Right lung (tissue), 2 donors: ENCODE measurements at regions not wholly inside any gene's neighbourhood (a gene's known extent, or its start where the extent isn't known, plus 50 kb on each side); places are given as distances from the start of the nearest gene placed in this dataset.
"Not testable (repeated sequence)": the region's sequence is repeated elsewhere in the genome, so short reads cannot be mapped to it uniquely, and the experiment has no call there.

ENCODE experiments used
- DNase-seq, 2 donors: peaks; one replicate each; pipeline ENCODE4 v3.0.0-alpha.2; 2013

DNA sequence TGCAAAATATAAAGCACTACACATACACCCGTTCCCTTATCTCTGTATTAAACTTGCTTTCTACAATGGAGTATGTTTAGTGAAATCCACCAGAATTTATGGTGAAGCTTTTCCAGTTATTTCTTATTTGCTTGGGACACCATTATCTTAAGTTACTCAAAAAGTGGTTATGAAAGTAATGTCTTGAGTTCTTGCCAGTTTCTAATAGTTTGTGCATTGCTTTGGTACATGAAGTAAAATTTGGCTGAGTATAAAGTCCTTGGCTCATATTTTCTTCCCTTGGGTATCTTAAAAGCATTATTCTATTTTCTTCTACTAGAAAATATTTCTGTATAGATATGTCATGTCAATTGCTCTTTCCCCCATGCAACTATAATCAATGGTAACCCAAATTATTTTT is 85.2 kb downstream of the POLR1F start:
- DNase-seq = no peak

DNA sequence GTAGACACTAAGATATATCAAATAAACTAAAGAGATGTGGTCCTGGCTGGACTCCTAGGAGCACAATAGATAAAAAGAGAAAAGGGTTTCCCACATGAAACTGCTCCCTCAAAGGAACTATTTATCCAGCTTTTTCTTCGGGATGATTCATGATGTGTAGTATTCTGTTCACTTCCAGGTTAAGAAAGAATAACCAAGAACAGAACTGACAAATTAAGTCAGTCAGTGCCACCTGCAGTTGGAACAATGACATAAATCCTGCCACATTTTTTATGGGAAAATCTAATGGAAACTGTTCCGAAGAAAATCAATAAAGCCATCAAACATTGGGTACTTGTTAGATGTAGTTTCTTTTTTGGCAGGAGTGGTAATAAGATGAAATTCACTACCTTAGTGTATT is 87.1 kb downstream of the POLR1F start:
- no peak for DNase-seq

DNA sequence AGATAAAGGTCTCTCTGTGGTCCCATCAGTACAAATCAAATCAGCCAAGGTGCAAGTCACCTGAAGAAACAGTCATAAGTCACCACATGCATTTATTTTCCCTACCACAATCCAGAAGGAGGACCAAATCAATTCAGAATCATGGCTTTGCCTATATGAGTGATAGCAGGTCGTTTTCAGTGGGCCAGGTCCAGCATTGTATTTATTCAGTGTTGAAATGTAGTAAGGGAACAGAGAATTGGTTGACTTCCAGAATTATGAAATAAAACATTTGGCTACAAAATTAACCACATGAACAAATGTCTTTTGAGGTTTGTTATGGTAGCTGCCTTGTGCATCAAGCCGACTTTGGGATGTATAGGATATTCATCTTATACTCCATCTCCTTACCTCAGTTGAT is 88.4 kb downstream of the POLR1F start:
- DNase-seq = no peak

DNA sequence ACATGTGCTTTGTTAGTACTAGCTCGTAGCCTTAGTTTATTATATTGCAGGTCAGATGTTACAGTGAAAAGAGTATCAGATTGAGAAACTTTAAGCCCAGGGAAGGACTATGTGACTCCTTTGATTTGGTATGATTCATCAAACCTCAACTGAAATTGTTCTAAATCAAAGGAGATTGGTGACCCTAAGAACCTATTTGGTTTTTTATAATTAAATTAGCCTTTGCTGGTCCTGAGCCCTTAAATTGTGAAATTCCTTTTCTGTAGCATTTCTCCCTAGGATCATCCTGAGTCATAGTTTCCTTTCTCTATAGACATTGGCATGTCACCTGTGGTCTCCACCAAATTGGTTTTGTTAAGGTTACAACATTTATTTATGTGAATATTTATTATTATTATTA is 89.7 kb downstream of the POLR1F start:
- no peak for DNase-seq

DNA sequence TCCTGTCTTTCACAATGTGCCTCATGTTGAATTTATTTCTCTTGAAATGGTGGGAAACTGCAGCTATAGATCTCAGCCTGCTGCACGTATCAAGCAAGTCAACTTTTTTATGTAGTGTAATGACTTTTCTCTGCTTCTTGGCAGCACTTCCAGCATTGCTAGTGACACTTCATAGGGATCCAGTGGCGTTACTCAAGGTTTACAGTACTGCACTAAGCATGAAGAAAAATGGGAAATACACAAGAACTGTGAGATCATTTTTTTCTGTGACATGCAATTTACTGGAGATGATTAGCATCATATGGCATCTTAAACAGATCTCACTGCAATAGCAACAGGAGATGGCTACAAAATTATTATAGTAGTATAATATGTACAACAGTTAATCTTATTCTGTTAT is 90.9 kb downstream of the POLR1F start:
- peak; percentile 10 to 12 for DNase-seq

DNA sequence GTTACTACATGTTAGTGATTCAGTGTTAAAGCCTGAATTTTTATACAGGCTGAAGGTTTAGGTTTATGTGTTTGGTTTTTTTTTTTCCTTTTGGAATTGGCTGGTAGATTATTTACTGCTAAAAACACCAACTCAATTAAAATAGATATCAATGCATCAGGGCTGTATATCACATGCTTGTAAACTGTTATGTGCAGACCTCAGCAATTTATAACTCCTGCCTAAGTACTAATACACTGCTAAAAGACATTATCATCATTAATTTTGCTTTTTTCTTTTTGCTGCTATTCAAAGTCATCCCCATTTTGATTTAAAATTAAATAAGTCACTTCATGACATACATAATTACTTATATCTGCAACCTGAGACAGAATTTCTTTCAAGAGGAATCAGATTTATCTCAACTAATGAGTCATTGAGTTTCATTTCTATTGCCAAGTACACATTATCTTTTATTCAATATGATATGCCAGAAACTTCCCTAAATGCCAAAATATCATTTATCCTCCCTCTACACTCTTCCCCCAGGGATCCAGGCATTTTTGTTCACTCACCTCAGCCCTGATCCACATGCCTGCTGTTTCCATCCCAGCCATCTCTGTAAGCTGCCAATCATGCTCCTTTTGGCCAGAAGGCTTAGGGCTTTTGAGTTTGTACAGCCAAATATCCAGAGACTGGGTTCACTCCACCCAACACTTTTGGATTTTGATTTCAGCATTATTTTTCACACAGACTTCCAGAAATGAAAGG is 98.5 kb downstream of the POLR1F start:
- no peak for DNase-seq

DNA sequence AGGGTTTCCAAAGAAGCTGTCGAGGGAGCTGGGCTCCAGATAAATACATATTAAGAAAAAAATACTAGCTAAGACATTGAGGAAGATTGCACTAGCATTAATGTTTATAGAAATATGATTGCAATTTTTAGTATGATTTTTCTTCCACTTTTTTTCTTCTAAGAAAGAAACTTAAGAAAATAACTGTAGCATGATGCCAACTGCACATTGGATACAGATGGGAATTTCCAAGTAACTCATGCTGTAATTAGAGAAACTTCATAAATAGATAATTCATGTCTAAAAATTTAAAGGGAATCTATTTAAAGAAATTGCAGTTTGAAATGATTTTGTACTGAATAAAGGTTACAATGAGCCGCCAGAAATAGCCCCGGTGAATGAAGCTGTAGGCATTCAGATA is 119.4 kb downstream of the POLR1F start:
- DNase-seq = no peak

DNA sequence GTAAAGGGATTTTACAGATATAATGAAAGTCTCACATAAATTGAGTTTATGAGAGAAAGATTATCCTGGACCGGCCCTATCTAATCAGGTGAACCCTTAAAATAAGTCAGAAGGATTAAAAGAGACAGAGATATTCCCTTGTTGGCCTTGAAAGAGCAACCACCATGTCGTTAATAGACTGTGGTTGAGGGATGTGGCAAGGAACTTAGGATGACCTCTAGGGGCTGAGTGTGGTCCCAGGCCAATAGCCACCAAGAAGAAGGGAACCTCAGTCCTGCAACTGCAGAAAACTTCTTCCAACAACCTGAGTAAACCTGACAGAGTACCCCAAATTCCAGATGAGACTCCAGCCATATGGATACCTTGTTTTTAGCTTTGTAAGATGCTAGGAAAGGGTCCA is 121.5 kb downstream of the POLR1F start:
- DNase-seq = no peak

DNA sequence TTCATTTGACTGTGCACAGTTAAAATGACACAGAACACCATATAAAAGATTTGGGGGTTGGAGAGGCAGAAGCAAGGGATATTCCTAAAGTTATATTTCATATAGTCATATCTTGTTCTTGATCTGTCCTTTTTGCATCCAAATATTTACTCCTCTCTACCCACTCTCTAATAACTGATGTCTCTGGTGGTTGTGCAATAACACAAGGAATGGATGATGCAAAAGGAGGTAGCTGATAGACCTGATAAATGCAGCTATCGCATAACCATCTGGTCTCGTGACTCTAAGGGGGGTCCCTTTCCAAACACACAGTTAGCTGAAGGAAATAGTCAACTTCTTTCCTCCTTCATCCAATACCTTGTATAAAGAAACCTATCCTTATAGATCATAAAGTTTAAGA is 123.1 kb downstream of the POLR1F start:
- no peak for DNase-seq

DNA sequence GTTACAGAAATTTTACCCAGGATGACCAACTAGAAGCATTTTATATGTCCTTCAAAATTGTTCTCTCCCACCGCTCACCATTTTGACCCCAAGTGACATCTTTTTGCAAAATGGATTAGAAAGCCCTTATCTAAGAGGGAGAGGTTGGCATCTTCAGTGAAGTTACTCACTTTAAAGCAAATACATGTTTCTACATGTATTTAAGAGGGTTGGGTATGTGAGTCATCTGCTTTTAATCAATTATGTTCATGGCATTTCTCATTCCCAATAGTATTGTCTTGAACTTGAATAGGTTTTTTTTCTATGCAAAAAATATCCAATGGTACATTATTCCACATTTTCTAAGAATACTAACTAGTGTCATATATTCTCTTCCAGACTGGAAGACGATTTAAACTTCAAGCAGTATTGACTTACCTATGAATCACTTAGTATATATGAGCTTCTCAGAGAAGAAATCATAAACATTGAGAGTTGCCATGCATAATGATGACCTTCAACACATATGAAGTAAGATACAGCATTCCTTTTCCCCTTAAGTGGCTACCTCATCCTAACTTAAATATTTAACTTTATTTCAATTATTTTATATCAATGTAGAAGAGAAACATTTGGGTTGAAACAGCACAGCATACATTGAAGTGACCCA is 132.8 kb downstream of the POLR1F start:
- no peak for DNase-seq

DNA sequence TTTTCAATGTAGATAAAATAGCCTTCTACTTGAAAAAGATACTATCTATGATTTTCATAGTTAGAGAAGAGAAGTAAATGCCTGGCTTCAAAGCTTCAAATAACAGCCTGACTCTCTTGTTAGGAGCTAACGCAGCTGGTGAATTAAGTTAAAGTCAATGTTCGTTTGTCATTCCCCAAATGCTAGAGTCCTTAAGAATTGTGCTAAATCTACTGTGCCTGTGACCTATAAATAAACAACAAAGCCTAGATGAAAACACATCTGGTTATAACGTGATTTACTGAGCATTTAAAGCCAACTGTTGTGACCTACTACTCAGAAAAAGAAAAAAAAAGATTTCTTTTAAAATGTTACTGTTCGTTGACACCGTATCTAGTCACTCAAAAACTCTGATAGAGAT is 134.7 kb downstream of the POLR1F start:
- no peak for DNase-seq

DNA sequence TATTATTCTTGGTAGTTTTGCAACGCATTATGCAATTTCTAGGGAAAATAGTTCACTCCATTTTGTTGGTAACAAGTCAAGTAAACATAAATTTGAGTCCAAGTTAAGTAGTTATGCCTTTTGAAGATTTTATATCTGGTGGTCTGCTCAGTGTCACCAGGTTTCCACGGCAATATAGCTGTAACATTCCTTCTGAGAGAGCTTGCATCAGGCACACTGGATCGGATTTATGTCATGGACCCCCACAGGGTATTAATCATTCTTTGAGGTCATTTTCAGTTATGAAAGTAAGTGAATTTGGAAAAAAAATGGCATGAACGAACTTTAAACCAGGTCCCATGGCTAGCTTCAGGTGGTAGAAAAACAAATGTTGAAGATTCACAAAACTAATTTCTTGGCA is 136.3 kb downstream of the POLR1F start:
- no peak for DNase-seq

DNA sequence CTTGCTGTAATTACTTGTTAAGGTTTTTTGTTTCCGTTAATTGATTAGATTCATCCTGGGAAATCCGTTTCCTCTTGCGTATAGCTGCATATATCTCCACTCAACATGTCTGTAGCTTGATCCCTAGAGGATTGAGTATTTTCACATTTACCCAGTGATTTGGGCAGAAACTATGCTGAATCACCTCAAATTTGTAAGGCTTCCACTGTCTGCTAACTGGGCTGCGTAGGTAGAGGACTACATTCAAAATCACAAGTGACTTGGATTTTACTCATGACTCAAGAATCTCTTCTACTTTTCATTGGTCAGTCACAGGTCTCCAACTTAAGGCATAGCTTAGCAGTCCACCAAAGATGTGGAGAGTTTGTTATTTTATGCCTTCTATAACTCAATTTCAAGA is 141.8 kb downstream of the POLR1F start:
- no peak for DNase-seq

DNA sequence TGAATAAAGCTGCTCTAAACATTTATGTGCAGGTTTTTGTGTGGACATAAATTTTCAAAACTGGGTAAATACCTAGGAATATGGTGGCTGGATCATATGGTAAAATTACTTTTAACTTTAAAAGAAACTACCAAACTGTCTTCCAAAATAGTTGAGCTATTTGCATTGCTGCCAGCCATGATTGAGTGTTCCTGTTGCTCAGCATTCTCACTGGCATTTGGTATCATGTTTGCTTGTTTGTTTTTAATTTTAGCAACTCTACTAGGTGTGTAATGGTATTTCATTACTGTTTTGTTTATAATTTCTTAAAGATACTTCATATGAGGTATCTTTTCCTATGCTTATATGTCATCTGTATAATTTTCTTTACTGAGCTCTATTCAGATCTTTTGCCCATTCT is 143.2 kb downstream of the POLR1F start:
- DNase-seq = no peak

DNA sequence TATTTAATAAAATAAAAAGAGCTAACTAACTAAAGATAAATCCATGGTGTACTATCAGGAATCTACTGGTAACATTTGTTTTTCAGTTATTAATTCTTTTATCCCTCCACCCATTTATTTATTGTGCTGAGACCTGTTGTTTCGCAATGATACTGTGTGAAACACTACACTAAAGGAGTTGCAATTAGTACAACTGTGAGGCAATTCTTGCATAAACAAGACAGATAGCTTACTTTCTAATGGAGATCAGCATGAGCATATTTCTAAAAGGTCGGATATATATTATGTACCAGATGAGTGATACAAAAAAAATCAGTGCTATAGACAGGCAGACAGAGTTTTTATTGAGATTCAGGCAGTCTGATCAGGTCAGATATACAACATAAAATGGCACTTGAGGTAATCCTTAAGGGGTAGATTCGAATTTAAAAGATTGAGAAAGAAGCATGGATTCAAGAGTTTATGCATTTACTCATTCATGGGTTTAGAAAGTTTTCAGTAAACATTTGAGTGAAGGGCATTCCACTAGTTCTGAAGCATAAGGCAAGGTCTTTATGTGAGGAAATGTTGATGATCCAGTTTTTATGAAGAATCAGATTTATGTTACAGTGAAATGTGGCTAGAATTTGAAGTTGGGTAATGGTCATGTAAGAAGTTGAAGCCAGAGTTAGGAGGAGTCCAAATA is 147.6 kb downstream of the POLR1F start:
- no peak for DNase-seq

DNA sequence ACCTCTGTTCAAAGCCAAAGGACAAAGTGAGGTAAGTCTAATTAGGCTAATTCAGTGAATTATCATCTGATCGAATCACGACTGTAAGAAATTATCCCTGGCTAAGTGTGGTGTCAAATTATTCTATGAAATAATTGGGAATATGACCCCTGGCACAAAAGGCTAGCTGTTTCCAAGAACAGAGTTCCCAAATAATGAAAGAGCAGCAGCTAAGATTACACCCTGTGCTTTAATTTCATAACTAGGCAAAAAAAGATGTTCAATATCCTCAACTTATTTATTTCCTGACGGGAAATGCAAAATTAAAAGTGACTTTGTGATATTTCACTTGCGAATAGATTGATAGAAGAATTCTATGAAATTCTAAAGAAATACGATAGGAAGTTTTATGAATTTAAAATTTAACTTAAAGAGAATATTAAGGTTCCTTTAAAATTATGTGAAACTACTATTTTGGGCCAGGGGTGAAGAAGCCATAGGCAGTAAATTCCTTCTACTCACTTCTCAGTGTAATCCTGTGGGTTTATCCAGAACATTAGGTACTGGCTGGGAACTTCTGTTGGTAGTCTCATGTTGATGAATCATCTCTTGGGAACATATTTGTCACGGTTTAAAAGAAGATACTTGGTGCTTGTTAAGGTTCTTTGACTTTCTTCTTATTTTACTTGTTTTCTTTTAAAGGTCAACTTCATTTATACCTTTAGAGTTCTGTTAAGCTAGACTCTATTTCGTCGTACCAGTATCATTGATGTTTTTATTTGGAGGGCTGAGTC is 148.5 kb downstream of the POLR1F start:
- no peak for DNase-seq

DNA sequence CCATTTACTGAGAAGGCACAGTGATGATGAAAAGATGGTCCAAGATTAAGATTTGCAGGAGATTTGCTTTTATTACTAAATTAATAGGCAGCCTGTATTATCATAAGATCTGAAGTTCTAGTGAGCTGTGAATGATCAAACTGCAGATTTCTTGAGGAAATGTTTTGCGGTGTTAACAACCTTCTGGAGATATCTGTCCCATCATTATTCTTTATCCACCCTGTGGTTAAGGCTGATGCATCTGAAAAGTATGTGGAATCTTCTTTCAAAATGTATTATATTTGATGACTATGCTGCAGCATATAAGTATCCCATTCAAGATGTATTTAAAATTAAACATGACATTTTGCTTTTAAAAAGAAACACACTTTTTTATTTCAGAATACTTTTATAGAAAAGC is 150.3 kb downstream of the POLR1F start:
- DNase-seq = no peak

DNA sequence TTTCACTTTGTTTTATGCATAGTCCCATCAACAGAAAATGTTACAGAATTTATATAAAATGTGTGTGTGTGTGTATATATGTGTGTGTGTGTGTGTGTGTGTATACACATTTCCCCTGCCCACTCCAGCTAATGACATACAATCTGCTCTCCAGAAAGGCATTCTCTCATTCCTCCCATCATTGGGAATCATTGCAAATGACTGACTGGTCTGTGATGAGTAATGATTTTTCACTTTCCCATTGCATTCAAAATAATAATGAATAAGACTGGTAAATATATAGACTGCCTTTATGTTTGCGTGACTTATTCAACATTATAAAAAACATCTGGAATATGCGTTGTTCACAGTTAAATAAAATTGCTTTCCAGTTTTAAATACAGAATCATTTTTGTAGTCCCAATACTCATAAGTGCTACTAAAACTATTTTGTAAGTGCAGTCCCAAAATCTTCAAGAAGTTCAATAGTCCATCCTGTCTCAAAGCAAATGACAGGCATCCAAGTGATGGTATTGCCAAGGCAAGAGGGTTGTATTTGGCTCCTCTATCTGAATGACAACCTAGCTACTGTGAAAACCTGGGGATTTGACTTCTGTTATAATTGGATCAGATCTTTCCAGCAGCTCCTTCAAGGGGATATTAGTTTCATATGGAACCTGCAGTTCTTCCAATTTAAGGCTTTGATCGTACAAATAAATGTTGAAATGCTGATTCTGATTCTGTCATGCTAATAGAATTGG is 150.9 kb downstream of the POLR1F start:
- no peak for DNase-seq

DNA sequence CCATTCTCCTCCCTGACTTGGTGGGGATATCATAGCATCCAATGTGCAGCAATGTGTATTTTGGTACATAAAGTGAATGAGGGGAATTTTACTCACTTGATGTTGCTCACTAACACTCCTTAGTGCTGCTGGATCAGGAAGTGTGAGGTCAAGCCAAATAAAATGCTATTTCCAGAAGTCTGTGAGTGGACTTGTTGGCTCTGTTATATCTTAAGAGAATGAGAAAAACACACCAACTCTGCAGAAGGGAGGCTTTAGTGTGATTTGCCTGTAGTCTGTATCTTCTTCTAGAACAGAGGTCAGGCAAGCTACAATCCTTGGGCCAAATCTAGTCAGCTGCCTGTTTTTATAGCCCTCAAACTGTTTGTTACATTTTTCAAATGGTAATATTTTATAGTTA is 154.3 kb downstream of the POLR1F start:
- no peak for DNase-seq

DNA sequence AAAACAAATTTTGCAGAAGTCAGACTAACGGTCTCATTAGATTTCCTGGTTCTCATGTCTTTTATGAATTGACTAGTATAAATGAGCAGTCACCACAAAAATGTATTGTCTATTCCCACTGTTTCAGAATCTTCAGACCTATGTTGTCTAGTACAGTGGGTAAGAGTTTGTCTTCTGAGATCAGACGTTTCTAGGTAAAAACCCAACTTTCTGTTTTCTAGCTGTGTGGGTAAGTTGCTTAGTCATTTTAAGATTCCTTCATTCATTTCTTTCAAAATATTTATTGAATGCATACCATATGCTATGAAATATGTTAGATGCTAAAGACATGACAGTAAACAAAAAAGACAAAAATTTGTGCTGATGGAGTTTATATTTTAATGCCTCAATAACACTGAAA is 156.3 kb downstream of the POLR1F start:
- no peak for DNase-seq

DNA sequence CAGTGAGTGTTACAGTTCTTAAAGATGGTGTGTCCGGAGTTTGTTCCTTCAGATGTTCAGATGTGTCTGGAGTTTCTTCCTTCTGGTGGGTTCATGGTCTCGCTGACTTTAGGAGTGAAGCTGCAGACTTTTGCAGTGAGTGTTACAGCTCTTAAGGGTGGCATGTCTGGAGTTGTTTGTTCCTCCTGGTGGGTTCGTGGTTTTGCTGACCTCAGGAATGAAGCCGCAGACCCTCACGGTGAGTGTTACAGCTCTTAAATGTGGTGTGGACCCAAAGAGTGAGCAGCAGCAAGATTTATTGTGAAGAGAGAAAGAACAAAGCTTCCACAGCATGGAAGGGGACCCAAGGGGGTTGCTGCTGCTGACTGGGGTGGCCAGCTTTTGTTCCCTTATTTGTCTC is 159.6 kb downstream of the POLR1F start:
- not testable (repeated sequence) for DNase-seq

DNA sequence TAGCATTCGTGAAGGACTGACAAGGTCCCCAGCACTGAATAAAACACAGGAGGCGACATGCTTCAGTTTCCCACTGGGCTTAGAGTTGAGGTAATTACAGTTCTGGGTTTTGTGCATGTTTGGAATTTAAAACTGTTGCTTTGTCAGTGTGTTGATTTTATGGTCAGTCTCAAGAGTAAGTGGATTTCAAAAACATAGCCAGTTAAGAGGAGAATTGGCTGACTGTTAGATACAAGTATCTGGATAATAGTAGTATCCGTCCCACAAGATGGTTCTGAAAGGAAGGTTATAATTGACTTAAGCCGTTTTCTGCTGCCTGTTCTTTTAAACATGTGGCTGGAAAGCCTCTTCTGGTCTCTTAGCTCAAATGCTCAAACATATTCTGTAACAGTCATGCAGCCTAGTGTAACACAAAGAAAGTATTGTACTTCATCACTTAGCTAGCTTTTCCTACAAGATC is 170.9 kb downstream of the POLR1F start:
- DNase-seq = peak; percentile 6
